GM23338 (cell line): ENCODE measurements at regions not wholly inside any gene's neighbourhood (a gene's known extent, or its start where the extent isn't known, plus 50 kb on each side); places are given as distances from the start of the nearest gene placed in this dataset.

Experiments
- ATAC-seq: fragments of 200-7000 bp; cut with Tn5 transposase; 3 replicates; pipeline ENCODE4 v1.9.1; 2020
- DNase-seq: peaks from one replicate; pipeline ENCODE4 v3.0.0-alpha.2; 2015; ENCODE audit warnings: low spot score
- H2AFZ ChIP-seq: fragments of 200-600 bp; sonication (generic); 2 replicates; pipeline ENCODE4 v1.8.0; 2016; ENCODE audit warnings: antibody characterized with exemption, mild to moderate bottlenecking, moderate library complexity
- H3F3A ChIP-seq: fragments of 200-600 bp; sonication (generic); replicated peaks from 2 replicates; pipeline ENCODE4 v1.8.0; 2017; ENCODE audit warnings: antibody characterized with exemption, mixed run types, low read depth
- H3K27ac ChIP-seq: fragments of 200-600 bp; sonication (generic); 2 replicates; pipeline ENCODE4 v1.6.1; 2016; ENCODE audit warnings: low read depth
- H3K27me3 ChIP-seq: fragments of 200-600 bp; sonication (generic); 2 replicates; pipeline ENCODE4 v1.8.0; 2016; ENCODE audit warnings: mild to moderate bottlenecking, mixed run types, moderate library complexity; ENCODE audit not compliant: insufficient read depth
- H3K36me3 ChIP-seq: fragments of 200-600 bp; sonication (generic); 2 replicates; pipeline ENCODE4 v1.8.0; 2016; ENCODE audit warnings: mild to moderate bottlenecking; ENCODE audit not compliant: insufficient read depth
- H3K4me1 ChIP-seq: fragments of 200-600 bp; sonication (generic); 2 replicates; pipeline ENCODE4 v1.8.0; 2016; ENCODE audit warnings: mild to moderate bottlenecking, moderate library complexity; ENCODE audit not compliant: insufficient read depth
- H3K4me2 ChIP-seq: fragments of 200-600 bp; sonication (generic); 2 replicates; pipeline ENCODE4 v1.7.1; 2017; ENCODE audit warnings: mixed run types
- H3K4me3 ChIP-seq: fragments of 200-600 bp; sonication (generic); 2 replicates; pipeline ENCODE4 v1.6.1; 2016; ENCODE audit warnings: mixed run types
- H3K79me2 ChIP-seq: fragments of 200-600 bp; sonication (generic); replicated peaks from 2 replicates; pipeline ENCODE4 v1.8.0; 2017; ENCODE audit warnings: mild to moderate bottlenecking; ENCODE audit not compliant: insufficient read depth
- H3K9me2 ChIP-seq: fragments of 200-600 bp; sonication (generic); 2 replicates; pipeline ENCODE4 v1.8.0; 2017; ENCODE audit not compliant: insufficient read depth
- H4K20me1 ChIP-seq: fragments of 200-600 bp; sonication (generic); replicated peaks from 2 replicates; pipeline ENCODE4 v1.8.0; 2017; ENCODE audit warnings: mild to moderate bottlenecking; ENCODE audit not compliant: insufficient read depth
- H3K27ac Mint-ChIP-seq: 2 replicates; pipeline ENCODE4 v1.8.0; 2020; ENCODE audit warnings: inconsistent platforms, mild to moderate bottlenecking, moderate library complexity, mixed read lengths
- H3K27me3 Mint-ChIP-seq: 3 replicates; pipeline ENCODE4 v1.8.0; 2022; ENCODE audit warnings: low read depth, mild to moderate bottlenecking, moderate library complexity, mixed read lengths, inconsistent platforms; ENCODE audit not compliant: insufficient read depth, poor library complexity
- H3K36me3 Mint-ChIP-seq: 3 replicates; pipeline ENCODE4 v1.8.0; 2021; ENCODE audit warnings: low read depth, mild to moderate bottlenecking, inconsistent platforms, moderate library complexity, mixed read lengths
- H3K4me1 Mint-ChIP-seq: 3 replicates; pipeline ENCODE4 v1.8.0; 2020; ENCODE audit warnings: mild to moderate bottlenecking, inconsistent platforms, mixed read lengths
- H3K4me3 Mint-ChIP-seq: 3 replicates; pipeline ENCODE4 v1.8.0; 2021; ENCODE audit warnings: moderate library complexity, mild to moderate bottlenecking, inconsistent platforms, mixed read lengths
- H3K9me3 Mint-ChIP-seq: 3 replicates; pipeline ENCODE4 v1.8.0; 2020; ENCODE audit warnings: moderate library complexity, mild to moderate bottlenecking, inconsistent platforms, mixed read lengths
- CREB1 ChIP-seq: fragments of 250-450 bp; sonication (Bioruptor Pico); IDR thresholded peaks from 2 replicates; pipeline ENCODE4 v1.5.0; 2020; ENCODE audit warnings: low read depth, mild to moderate bottlenecking, moderate library complexity
- JUNB ChIP-seq: IDR thresholded peaks from one replicate; pipeline ENCODE4 v1.6.1; 2016; ENCODE audit warnings: antibody characterized with exemption; ENCODE audit not compliant: unreplicated experiment
- POLR2AphosphoS5 ChIP-seq: IDR thresholded peaks from 2 replicates; pipeline ENCODE4 v1.6.1; 2016; ENCODE audit warnings: antibody characterized with exemption, low read depth
- REST ChIP-seq: IDR thresholded peaks from one replicate; pipeline ENCODE4 v1.6.1; 2018; ENCODE audit warnings: antibody characterized with exemption; ENCODE audit not compliant: unreplicated experiment
- ZNF331 ChIP-seq: fragments of 250-450 bp; sonication (Bioruptor Pico); IDR thresholded peaks from 2 replicates; pipeline ENCODE4 v1.5.0; 2020; ENCODE audit warnings: low read depth, mild to moderate bottlenecking, moderate library complexity
- ZNF462 ChIP-seq: fragments of 250-450 bp; sonication (Bioruptor Pico); IDR thresholded peaks from 2 replicates; pipeline ENCODE4 v1.5.0; 2020; ENCODE audit warnings: mild to moderate bottlenecking, moderate library complexity

DNA sequence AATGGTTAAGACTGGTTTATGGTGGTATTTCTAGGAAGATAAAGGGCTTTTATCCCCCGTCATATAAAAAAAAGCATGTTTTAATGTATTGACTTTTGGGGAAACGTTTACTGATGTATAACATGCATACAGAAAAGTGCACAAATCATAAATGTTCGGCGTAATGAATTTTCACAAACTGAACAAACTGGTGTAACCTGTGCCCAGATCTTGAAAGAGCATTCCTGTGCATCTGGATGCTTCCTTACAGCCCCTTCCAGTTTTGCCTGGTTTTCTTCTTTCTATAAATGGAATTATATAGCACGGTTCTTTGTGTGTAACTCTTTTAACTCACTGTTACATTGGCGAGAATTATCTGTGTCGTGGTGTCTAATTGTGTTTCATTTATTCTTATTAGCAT lies 693.8 kb upstream of the TBX3 start (continued):
- TF ChIP-seq ZNF462 (CRISPR knock-in tag), result no peak
- TF ChIP-seq POLR2AphosphoS5, result no peak
- no peak for TF ChIP-seq REST
- no peak for TF ChIP-seq ZNF331 (CRISPR knock-in tag)

GRCh38 chr12:115377230-115377629 lies 693.3 kb upstream of the TBX3 start:
- H3K36me3 Mint-ChIP-seq, result no peaks in the 10 kb centered on the region
- H3K36me3 ChIP-seq, result no peaks in the 10 kb centered on the region
- no peak overlapping the region for H3K4me2 ChIP-seq
- no peaks in the 10 kb centered on the region for H4K20me1 ChIP-seq
- no peaks in the 10 kb centered on the region for H3F3A ChIP-seq
- H3K4me3 ChIP-seq, result no peak overlapping the region
- H3K4me3 Mint-ChIP-seq, result no peak overlapping the region
- peaks cover 4% of the 10 kb centered on the region for H3K27me3 Mint-ChIP-seq
- H3K4me1 Mint-ChIP-seq, result peaks cover 14% of the 10 kb centered on the region
- H2AFZ ChIP-seq, result 0 out of 2 replicates have a peak overlapping the region, but pooled peaks have one; percentile 47
- ATAC-seq, result no peak
- no peak overlapping the region for H3K27ac Mint-ChIP-seq
- peaks cover 4% of the 10 kb centered on the region; the same call in 1 of the 2 replicates for H3K9me2 ChIP-seq
- no peak overlapping the region for H3K27ac ChIP-seq
- H3K27me3 ChIP-seq, result no peaks in the 10 kb centered on the region
- DNase-seq, result no peak
- no peaks in the 10 kb centered on the region for H3K79me2 ChIP-seq
- no peaks in the 10 kb centered on the region for H3K4me1 ChIP-seq
- peaks cover 2% of the 10 kb centered on the region; the same call in 1 of the 3 replicates for H3K9me3 Mint-ChIP-seq
- TF ChIP-seq CREB1 (CRISPR knock-in tag) (no peak), JUNB (no peak), ZNF462 (CRISPR knock-in tag) (no peak)
